Astrocyte of the spinal cord (primary cell): ENCODE measurements at regions not wholly inside any gene's neighbourhood (a gene's known extent, or its start where the extent isn't known, plus 50 kb on each side); places are given as distances from the start of the nearest gene placed in this dataset.
"Not testable (repeated sequence)": the region's sequence is repeated elsewhere in the genome, so short reads cannot be mapped to it uniquely, and the experiment has no call there.

Experiments
- DNase-seq: peaks from one replicate; pipeline ENCODE4 v3.0.0; 2011; ENCODE audit warnings: low read depth, low spot score
- H3K4me3 ChIP-seq: 2 replicates; pipeline ENCODE4 v1.5.1; 2011; ENCODE audit warnings: low read depth, mild to moderate bottlenecking, low read length, moderate library complexity
- CTCF ChIP-seq: IDR thresholded peaks from 2 replicates; pipeline ENCODE4 v1.5.1; 2012; ENCODE audit warnings: low read depth, mild to moderate bottlenecking, low read length, inconsistent platforms
- in situ Hi-C: cut with HindIII; loops from 2 replicates; pipeline ENCODE4 v1.10.0; 2017; ENCODE audit warnings: low sequenced_read_pairs

GRCh38 chr5:56294354-56294753 lies 61.2 kb upstream of the ANKRD55 start:
- H3K4me3 ChIP-seq = no peak overlapping the region
- TF ChIP-seq CTCF = no peak
- DNase-seq = no peak
- in situ Hi-C loops = no loop called here

GRCh38 chr5:56292874-56293273 lies 59.7 kb upstream of the ANKRD55 start:
- H3K4me3 ChIP-seq, in situ Hi-C loops, DNase-seq: not testable (repeated sequence)

GRCh38 chr5:56291661-56292374 lies 58.7 kb upstream of the ANKRD55 start:
- no peak overlapping the region for H3K4me3 ChIP-seq
- in situ Hi-C loops = no loop called here
- TF ChIP-seq CTCF = no peak
- no peak for DNase-seq

GRCh38 chr5:56291079-56291643 lies 58.0 kb upstream of the ANKRD55 start:
- no peak for DNase-seq
- no peak for TF ChIP-seq CTCF
- no peak overlapping the region for H3K4me3 ChIP-seq
- in situ Hi-C loops = no loop called here

- DNase-seq = peak; percentile 23
- in situ Hi-C loops = no loop called here
- H3K4me3 ChIP-seq = no peak overlapping the region
- TF ChIP-seq CTCF = no peak
Observed at GRCh38 chr5:56290378-56291078, 57.4 kb upstream of the ANKRD55 start.

GRCh38 chr5:56289602-56289987 lies 56.5 kb upstream of the ANKRD55 start:
- H3K4me3 ChIP-seq = no peak overlapping the region
- TF ChIP-seq CTCF = no peak
- in situ Hi-C loops = no loop called here
- DNase-seq = no peak
